C4-2B (cell line): ENCODE measurements at regions not wholly inside any gene's neighbourhood (a gene's known extent, or its start where the extent isn't known, plus 50 kb on each side); places are given as distances from the start of the nearest gene placed in this dataset.

Experiments
- ZFX ChIP-seq: fragments of 450-650 bp; IDR thresholded peaks from 2 replicates; pipeline ENCODE4 v1.6.1; 2017
- TF ChIP-seq, protein P1 (sequence below): fragments of 450-650 bp; conservative IDR thresholded peaks from 2 replicates; pipeline ENCODE4 v1.5.1; 2017; ENCODE audit warnings: mild to moderate bottlenecking

DNA sequence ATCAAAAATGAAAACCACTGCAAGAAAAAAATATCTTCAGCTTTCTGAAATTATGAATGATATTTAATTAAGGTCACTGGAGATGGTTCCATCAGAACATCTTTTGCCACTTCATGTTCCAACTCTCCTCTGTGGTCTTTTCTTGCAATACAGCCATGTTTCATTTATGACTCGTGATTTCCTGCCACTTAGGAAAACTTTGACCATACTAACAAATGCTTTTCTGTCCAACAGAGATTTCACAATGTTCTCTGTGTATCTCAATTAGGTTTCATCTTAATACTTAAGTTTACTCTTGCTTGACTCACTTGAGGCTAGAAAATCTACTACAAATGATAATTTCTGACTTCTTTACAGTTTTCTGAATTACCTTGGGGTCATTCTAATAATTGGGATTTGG, 330.9 kb downstream of the CXXC4 start:
- TF ChIP-seq, protein P1, sequence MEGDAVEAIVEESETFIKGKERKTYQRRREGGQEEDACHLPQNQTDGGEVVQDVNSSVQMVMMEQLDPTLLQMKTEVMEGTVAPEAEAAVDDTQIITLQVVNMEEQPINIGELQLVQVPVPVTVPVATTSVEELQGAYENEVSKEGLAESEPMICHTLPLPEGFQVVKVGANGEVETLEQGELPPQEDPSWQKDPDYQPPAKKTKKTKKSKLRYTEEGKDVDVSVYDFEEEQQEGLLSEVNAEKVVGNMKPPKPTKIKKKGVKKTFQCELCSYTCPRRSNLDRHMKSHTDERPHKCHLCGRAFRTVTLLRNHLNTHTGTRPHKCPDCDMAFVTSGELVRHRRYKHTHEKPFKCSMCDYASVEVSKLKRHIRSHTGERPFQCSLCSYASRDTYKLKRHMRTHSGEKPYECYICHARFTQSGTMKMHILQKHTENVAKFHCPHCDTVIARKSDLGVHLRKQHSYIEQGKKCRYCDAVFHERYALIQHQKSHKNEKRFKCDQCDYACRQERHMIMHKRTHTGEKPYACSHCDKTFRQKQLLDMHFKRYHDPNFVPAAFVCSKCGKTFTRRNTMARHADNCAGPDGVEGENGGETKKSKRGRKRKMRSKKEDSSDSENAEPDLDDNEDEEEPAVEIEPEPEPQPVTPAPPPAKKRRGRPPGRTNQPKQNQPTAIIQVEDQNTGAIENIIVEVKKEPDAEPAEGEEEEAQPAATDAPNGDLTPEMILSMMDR, result no peak
- TF ChIP-seq ZFX, result no peak
